HG02588 (cell line): ENCODE measurements at regions not wholly inside any gene's neighbourhood (a gene's known extent, or its start where the extent isn't known, plus 50 kb on each side); places are given as distances from the start of the nearest gene placed in this dataset.

ENCODE experiments used
- ATAC-seq: cut with Tn5 transposase; IDR thresholded peaks from one replicate; pipeline ENCODE4 v1.9.1; 2021; ENCODE audit warnings: mild to moderate bottlenecking, moderate library complexity; ENCODE audit not compliant: unreplicated experiment

DNA sequence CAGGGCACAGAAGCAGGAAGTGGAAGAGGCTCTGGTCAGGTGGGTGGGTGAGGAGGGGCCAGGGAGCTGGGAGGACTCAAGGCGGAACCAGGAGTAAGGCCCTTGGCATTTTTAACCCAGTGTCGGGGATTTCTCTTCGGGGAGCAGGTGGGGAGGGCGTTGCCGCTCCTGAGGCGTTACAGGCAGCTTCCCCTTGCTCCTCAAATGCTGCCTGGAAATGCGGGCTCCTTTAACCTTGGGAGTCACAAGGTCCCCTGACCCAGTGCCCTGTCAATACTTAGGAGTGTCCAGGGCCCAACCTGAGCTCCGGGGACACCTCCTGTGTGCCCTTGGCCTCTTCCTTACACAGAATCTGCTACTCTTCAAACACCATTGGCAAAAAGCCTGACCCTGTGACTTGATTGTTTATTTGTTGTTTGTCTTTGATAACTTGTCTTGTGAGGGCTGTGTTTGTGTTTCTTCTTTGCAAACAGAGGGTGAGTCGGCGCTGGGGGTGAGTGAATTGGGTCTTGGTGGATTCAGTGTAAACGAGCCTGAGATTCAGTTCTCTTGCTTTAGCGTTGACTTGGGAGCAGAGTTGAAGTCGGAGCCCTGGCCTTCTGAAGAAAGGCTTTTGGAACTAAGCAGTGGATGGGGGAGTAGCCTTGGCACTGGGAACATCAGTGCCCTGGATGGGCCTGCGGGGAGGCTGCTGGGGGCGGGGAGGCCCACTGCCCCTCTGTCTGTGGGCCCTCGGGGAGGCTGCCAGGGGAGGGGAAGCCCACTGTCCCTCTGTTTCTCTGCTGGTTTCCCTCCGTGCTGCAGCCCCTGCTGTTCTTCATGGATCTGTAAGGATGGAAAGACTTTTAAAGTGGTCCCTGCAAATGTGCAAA lies 300.7 kb upstream of the IRX4 start:
- ATAC-seq = no peak

DNA sequence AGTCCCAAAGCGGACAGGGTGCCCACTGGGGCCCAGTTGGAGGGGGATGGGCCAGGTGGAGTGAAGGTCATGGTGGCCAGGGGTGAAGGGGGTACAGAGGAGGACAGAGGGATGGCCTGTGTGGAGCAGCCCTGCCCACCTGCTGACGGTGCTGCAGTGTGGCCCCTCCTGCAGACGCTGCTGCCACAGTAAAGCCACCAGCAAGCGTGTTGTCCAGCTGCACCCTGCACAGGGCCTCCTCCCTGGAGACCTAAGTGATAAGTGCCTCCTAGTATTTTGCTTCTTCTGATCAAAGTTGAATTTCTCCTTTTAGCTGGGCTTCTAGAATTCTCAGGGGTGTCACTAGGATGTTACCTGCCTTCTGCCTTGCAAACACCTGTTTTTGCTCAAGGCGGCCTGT lies 299.3 kb upstream of the IRX4 start:
- no peak for ATAC-seq

DNA sequence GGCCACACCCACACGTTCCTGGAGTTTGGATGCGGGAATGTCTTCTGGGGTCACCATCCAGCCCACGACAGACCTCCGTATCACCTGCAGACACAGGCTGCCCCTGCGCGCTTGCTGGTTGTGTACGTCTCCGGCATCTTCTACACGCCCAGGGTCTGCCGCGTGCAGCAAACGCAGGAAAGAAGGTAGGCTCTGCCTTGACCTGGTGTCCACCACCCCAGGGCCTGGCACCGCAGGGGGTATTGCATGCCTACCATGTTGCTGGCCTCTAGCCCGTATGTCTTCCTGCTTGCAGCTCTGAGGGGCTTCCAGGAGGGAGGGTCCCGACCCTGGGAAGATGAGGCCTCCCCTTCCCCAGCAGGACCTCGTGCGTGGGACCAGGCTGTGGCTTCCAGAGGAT lies 298.8 kb upstream of the IRX4 start:
- no peak for ATAC-seq

DNA sequence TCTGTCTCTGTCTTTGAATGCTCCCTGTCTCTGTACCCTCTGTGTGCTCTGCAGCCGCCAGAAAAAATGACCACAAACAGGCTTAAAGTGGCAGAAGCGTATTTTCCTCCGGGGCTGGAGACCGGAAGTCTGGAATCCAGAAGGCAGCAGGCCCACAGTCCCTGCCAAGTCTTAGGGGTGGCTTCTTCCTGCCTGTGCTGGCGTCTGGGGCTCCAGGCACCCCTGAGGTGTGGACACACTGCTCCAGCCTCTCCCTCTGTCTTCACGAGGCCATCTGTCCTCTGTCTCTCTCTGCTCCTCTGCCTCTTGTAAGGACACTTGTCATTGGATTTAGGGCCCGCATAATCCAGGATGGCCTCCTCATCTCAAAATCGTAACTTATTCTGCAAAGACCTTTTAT lies 298.4 kb upstream of the IRX4 start:
- no peak for ATAC-seq

DNA sequence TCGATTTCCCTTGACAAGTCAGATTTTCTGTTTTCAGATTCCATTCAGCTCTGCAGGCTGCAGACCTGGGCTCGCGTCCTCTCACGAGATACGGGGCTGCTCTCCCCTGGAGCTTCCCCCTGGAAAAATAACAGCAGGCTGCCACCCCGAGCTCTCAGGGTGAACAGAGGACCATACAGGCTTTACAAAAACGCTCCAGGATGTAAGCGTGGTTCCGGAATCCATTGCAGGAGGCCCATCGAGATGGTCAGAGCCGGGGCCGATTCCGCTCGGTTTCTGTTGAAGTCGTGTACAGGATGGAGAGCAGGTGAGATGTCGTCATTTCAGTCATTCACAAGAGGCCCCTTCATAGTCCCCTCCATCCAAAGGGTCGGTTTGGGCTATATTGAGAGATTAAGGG lies 297.7 kb upstream of the IRX4 start:
- ATAC-seq = no peak

DNA sequence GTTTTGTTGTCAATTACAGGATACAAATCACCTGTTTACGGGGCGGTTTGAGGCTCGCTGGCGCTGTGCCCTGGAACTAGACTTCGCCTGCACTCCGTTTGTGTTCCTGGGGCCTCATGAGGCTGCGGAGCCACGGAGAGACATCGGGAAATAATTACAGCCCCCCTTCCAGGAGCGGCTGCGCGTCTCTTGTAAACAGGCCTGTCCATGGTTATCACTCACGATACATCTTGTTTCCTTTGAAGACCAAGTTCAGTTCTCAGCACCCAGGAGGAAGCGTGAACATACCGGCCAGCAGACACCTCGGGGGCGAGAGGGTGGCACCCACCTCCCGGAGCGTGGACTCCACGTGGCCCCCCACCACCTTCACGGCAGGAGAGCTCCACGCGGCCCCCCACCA lies 297.1 kb upstream of the IRX4 start:
- no peak for ATAC-seq

DNA sequence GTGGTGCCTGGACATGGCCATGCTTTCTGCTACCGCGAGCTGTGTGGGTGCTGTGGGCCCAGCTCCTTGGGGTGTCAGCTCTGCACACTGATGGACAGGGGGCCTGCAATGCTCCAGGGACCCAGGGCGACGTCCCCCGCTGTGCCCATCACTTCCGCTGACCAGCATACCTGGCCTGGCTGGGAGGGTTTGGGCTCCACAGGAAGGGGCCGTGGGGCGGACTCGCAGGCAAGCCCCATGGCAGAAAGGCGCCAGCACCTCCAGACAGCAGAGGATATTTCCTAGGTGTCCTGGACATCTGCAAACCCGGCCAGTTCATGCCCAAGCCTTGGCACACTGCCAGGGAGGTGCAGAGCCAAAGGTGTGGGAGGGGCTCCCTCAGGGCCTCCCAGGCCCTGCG lies 295.8 kb upstream of the IRX4 start:
- no peak for ATAC-seq

DNA sequence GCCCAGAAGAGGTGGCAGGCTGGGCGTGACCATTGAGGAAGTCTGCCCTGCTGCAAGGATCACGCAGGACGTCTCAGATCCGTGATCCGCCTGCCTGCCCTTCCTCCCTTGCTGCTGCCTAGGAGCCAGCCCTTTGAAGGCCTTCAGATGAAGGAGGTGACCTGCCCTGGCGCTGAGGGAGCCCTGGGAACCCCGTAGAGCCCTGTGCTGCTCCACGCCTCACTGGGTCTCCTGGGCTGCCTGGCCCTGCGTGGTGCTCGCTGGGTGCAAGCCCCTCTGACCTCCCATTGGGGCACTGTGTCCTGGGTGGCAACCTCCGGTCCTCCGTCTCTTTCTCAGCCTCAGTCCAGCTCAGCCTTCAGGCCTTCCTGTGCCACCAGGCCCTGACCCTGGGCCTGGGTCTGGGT lies 295.3 kb upstream of the IRX4 start:
- no peak for ATAC-seq

DNA sequence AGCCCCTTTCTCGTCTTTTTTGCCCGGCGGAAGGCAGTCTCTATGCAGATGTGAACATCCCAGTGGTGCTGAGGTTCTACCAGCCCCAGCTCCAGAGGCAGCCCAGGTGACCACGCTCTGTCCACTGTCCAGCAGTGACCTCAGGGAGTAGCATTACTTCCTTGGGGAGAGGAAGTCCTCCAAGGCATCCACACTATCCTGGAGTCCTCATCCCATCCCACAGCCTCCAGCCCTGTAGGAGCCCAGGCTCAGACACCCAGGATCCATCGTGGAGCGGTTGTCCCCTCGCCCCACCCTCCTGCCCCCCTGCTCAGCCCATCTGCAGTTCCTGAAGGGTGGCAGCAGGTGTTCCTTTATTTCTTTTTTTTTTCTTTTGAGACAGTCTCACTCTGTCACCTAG lies 294.5 kb upstream of the IRX4 start:
- no peak for ATAC-seq

DNA sequence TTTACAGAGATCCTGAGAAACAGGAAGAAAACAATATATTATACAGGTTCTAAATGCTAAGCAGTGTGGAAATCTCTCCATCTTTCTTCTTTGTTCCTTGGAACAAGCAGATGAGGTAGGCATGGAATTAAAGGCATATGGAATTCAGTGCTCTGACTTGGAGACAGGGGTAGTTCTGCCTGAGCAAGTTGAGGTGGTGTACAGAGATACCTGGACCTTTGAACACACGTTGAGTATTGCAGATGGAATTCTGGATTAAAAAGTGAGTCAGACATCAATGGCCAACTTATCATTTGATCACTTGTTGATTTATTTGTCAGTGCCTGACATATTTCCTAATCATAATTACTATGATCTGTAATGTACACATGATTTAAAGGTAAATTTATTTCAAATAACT lies 293.9 kb upstream of the IRX4 start:
- no peak for ATAC-seq

DNA sequence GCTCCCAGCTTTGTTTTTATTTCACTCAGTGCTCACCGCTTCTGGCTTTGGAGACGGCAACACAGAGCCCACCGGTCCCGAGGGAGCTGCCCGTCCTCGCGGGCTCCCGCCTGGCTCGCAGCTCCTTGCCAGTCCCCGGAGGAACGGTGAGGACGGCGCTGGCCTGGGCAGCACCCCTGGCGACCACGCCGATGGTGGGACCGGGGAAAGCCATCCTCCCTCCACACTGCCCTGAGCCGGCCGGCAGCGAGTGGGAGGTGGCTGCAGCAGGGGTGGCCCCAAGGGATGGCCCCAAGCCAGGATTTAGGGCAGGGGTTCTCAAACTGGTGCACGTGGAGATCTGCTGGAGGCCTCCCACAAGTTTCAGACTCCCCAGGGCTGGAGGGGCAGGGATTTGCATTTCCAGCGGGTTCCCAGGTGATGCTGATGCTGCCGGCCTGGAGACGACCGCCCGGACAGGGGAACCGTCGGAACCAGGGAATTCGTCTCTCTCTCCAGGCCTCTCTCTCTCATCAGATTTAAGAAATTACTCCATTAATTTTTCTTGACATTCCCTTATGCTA lies 293.2 kb upstream of the IRX4 start:
- ATAC-seq = no peak

DNA sequence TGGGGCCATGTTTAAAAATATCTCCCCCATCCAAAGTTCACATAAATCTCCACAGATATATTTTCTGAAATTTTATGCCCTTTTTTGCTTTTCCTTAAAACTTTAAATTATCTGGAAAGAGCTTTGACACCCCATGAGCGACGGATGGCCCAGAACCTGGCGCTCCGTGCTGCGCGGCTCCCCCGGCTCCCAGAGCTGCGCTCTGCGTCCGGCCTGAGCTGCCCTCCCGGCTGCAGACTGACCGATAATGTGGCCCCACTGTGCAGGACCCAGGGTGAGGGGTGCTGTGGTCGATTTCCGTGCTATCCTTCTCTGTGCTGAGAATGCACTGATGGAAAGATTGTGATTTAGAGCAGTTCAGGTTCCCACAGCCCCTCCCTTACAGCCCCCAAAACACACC lies 292.3 kb upstream of the IRX4 start:
- no peak for ATAC-seq

DNA sequence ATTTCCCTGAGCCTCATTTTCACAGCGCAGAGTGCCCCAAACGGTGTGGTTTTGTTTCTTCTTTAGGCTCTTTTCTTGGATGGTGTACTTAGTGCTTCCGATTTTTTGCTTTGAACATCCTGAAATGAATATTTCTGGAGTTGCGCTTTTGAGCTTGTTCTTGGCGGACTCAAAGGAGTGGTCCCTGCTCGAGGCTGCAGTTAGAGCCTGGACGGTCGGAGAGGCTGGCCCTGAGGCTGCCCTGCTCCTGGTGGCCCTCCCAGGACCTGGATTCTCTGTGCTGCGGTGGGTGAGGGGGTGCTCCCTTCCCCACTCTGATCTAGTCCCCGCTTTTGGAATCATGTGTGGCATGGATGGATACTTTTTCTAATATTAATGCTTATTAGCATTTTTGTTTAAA lies 291.8 kb upstream of the IRX4 start:
- ATAC-seq = no peak

DNA sequence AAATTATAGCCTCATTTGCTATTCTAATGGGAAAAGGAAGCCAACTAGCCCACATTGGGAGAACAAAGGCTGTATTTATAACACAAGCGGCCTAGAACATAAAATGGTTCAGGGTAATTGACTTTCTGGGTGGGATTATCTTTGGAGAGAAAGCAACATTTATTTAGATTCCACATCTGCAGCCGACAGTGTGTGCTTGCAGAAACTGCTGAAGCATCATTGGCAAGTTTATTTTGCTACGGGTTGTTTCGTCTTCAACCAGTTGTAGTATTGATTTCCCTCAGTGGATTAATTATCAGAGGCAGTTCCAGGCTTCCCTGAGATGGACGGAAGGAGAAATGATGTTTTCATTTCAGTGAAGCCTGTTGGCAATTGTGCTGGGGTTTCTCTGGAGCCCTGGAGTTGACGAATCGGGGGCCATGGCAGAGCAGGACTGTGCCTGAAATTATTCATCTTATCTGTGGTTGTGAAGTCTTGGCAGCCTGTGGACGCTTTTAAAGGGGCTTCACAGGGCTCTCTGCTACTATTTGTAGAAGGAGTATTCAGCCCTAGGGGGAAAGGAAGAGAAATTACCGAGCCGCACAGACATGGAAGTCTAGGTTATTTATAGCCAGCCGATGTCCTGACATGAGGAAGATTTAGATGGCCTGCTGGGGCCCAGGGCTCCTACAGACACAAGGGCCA lies 290.6 kb upstream of the IRX4 start:
- no peak for ATAC-seq

DNA sequence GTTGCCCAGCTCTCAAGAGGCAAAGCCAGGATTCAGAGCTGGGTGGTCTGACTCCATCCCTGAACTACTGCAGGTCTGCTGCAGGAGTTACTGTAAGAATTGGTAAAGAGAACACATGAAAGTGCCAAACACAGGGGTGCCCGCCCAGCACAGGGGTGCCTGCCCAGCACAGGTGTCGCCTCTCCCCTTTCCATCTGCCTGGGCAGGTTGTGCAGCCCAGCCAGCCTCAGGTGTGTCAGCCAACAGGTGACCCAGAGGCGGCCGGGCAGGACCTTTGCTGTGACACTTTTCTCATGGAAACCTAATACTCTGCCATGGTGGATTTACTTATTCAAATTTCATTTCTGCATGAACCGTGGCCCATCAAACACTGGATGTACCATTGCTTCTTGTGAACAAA lies 289.7 kb upstream of the IRX4 start:
- no peak for ATAC-seq

DNA sequence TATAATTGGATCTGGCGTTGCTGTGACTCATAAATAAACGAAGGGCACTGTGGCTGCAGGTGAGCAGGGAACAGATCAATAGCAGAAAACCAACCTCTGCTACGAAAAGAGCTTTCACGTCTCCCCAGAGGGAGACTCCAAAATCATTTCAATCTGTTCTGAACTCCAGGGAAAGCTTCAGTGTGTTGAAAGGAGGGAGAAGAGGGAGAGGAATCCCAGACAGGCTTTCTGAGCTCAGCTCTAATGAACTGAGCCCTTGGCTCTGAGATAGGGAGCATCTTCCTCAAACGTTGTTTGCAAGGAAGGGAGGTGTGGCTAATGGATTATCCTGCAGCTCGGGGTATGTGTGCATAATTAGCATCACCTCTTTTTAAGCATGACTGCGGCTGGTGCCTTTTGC lies 288.0 kb upstream of the IRX4 start:
- no peak for ATAC-seq

DNA sequence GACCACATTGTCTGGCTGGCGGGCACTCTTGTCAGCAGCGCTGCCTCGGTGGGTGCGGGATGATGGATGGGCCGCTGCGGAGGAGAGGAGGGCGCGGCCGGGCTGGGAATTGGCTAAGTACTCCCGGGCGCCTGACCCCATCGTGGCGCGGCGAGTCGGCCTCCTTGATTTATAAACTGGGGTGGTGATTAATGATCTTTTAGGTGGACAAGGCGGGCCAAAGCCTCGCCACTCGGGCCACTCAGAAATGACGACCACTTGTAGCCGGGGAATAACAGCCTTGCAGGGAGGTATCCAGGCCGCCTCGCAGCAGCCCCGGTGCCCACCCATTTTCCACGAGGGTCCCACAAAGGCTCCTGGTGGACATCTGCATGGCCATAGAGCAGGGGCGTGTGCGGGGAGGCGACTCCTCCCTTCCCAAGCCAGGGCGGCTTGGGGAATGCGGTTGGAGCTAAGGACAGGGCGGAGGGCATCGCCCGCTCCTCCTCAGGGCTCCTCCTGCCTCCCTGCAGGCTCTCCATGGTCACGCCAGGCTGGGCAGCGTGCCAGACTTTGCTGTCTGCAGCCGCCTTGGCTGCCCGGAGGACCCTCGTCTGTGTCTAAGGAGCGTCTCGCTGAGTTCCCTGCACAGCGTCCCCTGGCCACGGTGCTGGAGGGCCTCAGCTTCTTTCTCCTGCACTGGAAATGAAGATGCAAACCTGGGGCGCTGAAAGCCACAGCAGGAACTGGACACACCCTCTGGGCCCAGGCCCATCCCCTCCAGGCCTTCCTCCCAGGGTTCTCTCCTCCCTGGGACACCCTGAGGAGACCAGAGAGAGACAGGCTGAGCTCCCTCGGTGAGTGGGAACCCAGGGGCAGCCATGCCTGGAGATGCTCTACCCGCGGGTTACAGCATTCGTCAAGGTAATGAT lies 287.4 kb upstream of the IRX4 start:
- no peak for ATAC-seq

DNA sequence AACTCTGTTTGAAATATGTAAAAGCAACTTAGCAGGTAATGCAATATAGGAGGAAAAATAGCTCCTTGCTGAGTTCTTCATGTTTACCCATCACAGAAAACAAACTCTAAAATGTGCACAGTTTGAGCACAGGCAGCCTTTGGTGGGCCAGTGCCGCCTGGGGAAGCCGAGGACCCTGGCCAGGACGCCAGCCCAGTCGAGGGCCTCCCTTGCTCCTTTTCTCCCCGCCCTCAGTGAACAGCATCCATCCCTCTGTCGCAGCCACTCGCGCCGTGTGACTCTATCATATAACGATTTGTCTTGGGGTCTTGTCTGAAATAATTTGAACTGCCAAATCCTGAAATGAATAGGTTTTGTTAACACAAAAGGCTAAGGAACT lies 286.7 kb upstream of the IRX4 start:
- ATAC-seq = no peak

DNA sequence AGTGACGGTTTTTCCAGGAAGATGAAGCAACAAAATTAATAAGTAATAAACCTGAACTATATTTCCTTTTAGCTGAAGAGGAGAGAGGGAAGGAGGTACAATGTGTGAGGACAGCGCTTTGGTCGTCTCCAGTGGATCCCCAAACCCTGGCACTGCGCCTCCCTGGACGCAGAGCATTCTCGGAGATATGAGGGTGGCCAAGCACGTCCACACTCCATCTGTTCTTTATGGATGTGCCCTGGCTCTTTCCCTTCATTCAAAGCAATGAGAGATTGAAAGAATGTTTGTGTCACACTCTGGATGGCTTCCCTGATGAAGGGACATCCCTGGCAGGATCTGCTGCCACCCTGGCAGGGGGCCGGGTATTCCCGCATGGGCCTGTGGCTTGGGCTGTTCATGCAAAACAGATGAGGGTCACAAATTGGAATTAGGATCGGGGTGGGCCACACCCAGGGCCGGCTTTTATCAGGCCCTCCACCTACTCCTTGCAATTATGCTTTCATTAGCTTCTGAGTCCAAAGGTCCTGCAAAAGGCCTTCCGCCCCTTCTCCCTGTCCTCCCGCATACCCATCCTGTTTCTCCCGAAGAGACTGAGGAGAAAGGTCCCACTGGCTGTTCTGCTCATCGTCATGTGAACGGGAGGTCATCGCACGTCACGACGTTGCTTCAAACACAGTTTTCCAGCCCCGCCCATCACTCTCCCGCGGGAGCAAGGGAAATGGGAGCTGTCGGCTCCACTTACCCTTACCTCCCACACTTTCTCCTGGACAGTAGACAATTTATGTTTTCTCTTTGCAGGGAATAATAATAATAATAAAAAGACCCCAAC lies 286.1 kb upstream of the IRX4 start:
- ATAC-seq = no peak

DNA sequence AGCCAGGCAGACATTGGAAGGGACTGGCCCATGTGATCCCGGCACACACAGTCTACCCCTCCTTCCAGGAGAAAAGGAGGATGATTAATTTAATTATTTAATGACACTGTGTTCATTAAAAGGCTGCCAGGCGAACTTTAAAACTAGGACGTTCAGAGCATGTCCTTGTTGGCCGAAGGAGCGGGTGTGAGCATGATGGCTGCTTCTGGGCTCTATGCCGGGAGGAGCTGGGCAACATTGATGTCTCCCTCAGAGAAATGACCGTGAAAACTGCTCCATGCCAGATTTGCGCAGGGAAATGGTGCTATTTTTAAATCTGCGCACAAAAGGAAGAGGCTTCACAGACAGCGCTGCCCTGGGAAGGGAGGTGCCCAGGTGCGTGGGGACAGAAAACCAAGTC lies 284.9 kb upstream of the IRX4 start:
- ATAC-seq = no peak
